Thyroid gland (tissue), 4 donors: ENCODE measurements at regions not wholly inside any gene's neighbourhood (a gene's known extent, or its start where the extent isn't known, plus 50 kb on each side); places are given as distances from the start of the nearest gene placed in this dataset.
"Not testable (repeated sequence)": the region's sequence is repeated elsewhere in the genome, so short reads cannot be mapped to it uniquely, and the experiment has no call there.

Source experiments
- DNase-seq, 2 donors: peaks; one replicate each; pipeline ENCODE4 v3.0.0-alpha.2; 2019
- H3K27ac ChIP-seq, 3 donors: fragments of 200-600 bp; sonication (generic); 1 replicate in 2 of 3; 2 replicates in 1 of 3; pipeline ENCODE4 v1.5.1; 2016 to 2019; ENCODE audit warnings: mild to moderate bottlenecking in 1 of 3, moderate library complexity in 1 of 3
- H3K27me3 ChIP-seq: fragments of 200-600 bp; sonication (generic); one replicate; pipeline ENCODE4 v1.5.1; 2019
- H3K36me3 ChIP-seq, 2 donors: fragments of 200-600 bp; sonication (generic); one replicate each; pipeline ENCODE4 v1.5.1; 2016 to 2019
- H3K4me1 ChIP-seq, 2 donors: fragments of 200-600 bp; sonication (generic); one replicate each; pipeline ENCODE4 v1.5.1; 2017 to 2019
- H3K4me3 ChIP-seq, 3 donors: fragments of 200-600 bp; sonication (generic); replicated peaks in 1 of 3; 1 replicate in 2 of 3; 2 replicates in 1 of 3; pipeline ENCODE4 v1.5.1; 2016; ENCODE audit warnings: mild to moderate bottlenecking in 1 of 3
- H3K9me3 ChIP-seq: fragments of 200-600 bp; sonication (generic); one replicate; pipeline ENCODE4 v1.5.1; 2017
- POLR2A ChIP-seq, 2 donors: fragments of 450-650 bp; IDR thresholded peaks; one replicate each; pipeline ENCODE4 v1.6.1; 2017; ENCODE audit warnings: antibody characterized with exemption in 2 of 2, mild to moderate bottlenecking in 2 of 2, moderate library complexity in 1 of 2
- WGBS, 2 donors: methylation state at CpG; one replicate each; pipeline ENCODE4 v1.1.5; 2017; 5-methylcytosine and 5-hydroxymethylcytosine counted together
- intact Hi-C: fragments of 100-400 bp; cut with DNase I; formaldehyde crosslinking; loops from one replicate; pipeline ENCODE4 v1.15.1; 2023
- TF ChIP-seq, protein P1 (sequence below), 6 experiments: fragments of 200-600 bp in 3 of 6; fragments of 450-650 bp in 3 of 6; sonication (generic) in 3 of 6; IDR thresholded peaks; one replicate each; pipeline ENCODE4 v1.5.1; 2016 to 2019; ENCODE audit warnings: antibody characterized with exemption in 6 of 6, mild to moderate bottlenecking in 2 of 6, inconsistent platforms in 1 of 6, moderate library complexity in 1 of 6

DNA sequence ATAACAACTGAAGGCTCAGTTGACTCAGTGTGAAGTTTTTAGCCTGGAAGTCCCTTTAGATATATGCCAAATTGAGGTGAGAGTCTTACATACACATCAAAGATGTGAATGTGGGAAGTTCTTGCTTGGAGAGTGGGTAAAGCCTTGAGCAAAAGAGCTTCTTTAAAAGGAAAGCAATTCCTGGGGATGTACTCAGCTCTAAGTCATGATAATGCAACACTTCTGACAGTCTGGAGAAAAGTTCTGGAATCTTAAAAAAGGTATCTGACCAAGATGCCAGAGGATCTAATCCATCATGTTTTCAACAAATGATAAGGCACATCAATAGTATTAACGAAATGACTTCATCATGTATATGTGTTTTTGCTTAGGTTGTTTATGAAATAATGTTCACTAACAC, 351.2 kb downstream of the CDH19 start:
- no peak for TF ChIP-seq POLR2A (IDR thresholded peaks at IDR 0.05)
- TF ChIP-seq, protein P1, sequence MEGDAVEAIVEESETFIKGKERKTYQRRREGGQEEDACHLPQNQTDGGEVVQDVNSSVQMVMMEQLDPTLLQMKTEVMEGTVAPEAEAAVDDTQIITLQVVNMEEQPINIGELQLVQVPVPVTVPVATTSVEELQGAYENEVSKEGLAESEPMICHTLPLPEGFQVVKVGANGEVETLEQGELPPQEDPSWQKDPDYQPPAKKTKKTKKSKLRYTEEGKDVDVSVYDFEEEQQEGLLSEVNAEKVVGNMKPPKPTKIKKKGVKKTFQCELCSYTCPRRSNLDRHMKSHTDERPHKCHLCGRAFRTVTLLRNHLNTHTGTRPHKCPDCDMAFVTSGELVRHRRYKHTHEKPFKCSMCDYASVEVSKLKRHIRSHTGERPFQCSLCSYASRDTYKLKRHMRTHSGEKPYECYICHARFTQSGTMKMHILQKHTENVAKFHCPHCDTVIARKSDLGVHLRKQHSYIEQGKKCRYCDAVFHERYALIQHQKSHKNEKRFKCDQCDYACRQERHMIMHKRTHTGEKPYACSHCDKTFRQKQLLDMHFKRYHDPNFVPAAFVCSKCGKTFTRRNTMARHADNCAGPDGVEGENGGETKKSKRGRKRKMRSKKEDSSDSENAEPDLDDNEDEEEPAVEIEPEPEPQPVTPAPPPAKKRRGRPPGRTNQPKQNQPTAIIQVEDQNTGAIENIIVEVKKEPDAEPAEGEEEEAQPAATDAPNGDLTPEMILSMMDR (IDR thresholded peaks at IDR 0.05) = no peak
- WGBS, 2 donors = 73 to 76% methylated on average over 1 of the region's 1 CpG

DNA sequence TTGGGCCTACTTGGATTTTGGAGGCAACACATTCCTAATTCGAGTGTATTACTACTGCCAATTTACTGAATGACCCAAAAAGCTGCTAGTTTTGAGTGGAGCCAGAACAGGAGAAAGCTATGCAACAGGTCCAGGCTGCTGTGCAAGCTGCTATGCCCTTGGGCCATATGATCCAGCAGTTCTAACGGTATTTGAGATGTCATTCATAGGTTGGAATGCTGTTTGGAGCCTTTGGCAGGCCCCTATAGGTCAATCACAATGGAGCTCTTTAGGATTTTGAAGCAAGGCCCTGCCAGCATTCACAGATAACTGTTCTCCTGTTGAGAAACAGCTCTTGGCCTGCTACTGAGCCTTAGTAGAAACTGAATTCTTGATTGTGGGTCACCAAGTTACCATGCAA, 368.7 kb downstream of the CDH19 start:
- H3K27me3 ChIP-seq = no peaks in the 10 kb centered on the region
- H3K36me3 ChIP-seq = no peaks in the 10 kb centered on the region
- no peak for TF ChIP-seq POLR2A (IDR thresholded peaks at IDR 0.05)
- TF ChIP-seq, protein P1 (IDR thresholded peaks at IDR 0.05) = no peak

More for the DNA sequence above, 351.2 kb downstream of the CDH19 start:
- Histone ChIP-seq H3K27ac (no peak overlapping the region), H3K9me3 (no peaks in the 10 kb centered on the region), H3K4me3 (no peak overlapping the region), H3K36me3 (no peaks in the 10 kb centered on the region), H3K27me3 (no peaks in the 10 kb centered on the region), H3K4me1 (no peaks in the 10 kb centered on the region)
- intact Hi-C loops = no loop called here
- no peak for DNase-seq

DNA sequence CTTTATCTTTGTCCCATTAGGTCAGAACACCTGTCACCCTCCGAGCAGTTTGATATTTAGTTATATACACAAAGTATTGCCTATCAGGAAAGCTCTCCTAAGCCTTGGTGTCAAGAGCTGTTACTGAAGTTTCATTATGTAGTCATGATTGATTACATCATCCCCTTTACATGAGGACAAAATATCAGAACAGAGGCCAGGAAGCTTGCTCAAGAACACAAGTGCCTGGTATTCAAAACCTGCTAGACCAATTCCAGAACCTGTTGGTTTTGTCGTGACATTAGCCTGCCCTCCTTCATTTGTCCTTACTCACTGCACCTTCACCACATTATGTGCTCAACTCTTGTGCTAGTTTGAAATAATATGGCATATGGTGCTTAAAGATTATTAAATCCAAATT, 377.1 kb downstream of the CDH19 start:
- Histone ChIP-seq H3K9me3 (no peaks in the 10 kb centered on the region), H3K4me1 (no peaks in the 10 kb centered on the region), H3K27ac (no peak overlapping the region), H3K4me3 (no peak overlapping the region), H3K36me3 (no peaks in the 10 kb centered on the region), H3K27me3 (no peaks in the 10 kb centered on the region)
- 58 to 82% methylated on average over 2 of the region's 2 CpGs for whole genome bisulfite sequencing, 2 donors
- DNase-seq = no peak
- TF ChIP-seq, protein P1 (IDR thresholded peaks at IDR 0.05) = no peak
- TF ChIP-seq POLR2A (IDR thresholded peaks at IDR 0.05) = no peak
- intact Hi-C loops = no loop called here

More for the DNA sequence above, 368.7 kb downstream of the CDH19 start:
- intact Hi-C loops = no loop called here
- 59 to 64% methylated on average over 2 of the region's 2 CpGs for WGBS, 2 donors
- DNase-seq = no peak
- H3K9me3 ChIP-seq = no peaks in the 10 kb centered on the region
- H3K4me3 ChIP-seq = no peak overlapping the region
- no peak overlapping the region for H3K27ac ChIP-seq
- H3K4me1 ChIP-seq = no peaks in the 10 kb centered on the region

DNA sequence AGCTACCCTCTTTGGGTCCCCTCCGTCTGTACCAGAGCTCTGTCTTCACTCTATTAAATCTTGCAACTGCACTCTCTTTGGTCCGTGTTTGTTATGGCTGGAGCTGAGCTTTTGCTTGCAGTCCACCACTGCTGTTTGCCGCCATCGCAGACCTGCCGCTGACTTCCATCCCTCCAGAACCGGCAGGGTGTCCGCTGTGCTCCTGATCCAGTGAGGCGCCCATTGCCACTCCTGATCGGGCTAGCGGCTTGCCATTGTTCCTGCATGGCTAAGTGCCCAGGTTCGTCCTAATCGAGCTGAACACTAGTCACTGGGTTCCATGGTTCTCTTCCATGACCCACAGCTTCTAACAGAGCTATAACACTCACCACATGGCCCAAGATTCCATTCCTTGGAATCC, 380.6 kb downstream of the CDH19 start:
- H3K4me1 ChIP-seq, H3K9me3 ChIP-seq, H3K27me3 ChIP-seq, intact Hi-C loops, H3K36me3 ChIP-seq, H3K4me3 ChIP-seq, H3K27ac ChIP-seq, DNase-seq: not testable (repeated sequence)
- 87 to 95% methylated on average over 8 to 12 of the region's 12 CpGs for WGBS, 2 donors

DNA sequence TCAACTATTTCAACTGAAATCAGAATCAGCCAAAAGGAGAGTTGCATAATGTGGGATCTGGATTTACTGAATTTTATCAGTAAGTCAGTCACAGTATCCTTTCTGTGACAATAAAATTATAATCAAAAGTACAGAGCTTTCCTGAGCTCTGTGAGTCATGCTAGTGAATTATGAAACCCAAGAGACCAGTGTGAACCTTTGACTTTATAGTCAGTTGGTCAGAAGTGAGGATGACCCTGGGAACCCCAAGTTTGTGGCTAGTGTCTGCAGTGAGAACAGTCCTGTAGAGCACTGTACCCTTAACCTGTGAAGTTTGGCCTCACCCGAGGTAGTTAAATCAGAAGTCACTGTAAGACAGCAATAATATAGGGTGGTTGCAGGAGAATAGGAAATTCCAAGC, 381.7 kb downstream of the CDH19 start:
- TF ChIP-seq POLR2A (IDR thresholded peaks at IDR 0.05) = no peak
- TF ChIP-seq, protein P1 (IDR thresholded peaks at IDR 0.05) = no peak
- Histone ChIP-seq H3K36me3 (no peaks in the 10 kb centered on the region), H3K27me3 (no peaks in the 10 kb centered on the region), H3K4me3 (no peak overlapping the region), H3K4me1 (no peaks in the 10 kb centered on the region), H3K27ac (no peak overlapping the region), H3K9me3 (no peaks in the 10 kb centered on the region)
- intact Hi-C loops = no loop called here
- 78 to 93% methylated on average over 1 of the region's 1 CpG for WGBS, 2 donors
- DNase-seq = no peak

DNA sequence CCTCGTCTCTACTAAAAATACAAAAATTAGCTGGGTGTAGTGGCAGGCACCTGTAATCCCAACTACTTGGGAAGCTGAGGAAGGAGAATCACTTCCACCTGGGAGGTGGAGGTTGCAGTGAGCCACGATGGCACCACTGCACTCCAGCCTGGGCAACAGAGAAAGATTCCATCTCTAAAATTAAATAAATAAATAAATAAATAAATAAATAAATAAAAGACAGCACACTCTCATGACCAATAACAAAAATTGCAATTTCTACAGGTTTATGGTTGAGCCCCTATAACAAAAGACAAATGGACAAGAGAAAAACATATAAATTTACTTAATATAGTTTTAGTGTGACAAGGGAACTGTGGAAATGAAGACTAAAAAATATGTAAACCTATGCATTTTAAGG, 384.1 kb downstream of the CDH19 start:
- H3K27me3 ChIP-seq = no peaks in the 10 kb centered on the region
- intact Hi-C loops = no loop called here
- no peaks in the 10 kb centered on the region for H3K36me3 ChIP-seq
- no peak overlapping the region for H3K27ac ChIP-seq
- TF ChIP-seq, protein P1 (IDR thresholded peaks at IDR 0.05) = no peak
- no peak for TF ChIP-seq POLR2A (IDR thresholded peaks at IDR 0.05)
- no peak overlapping the region for H3K4me3 ChIP-seq
- DNase-seq = no peak
- H3K9me3 ChIP-seq = no peaks in the 10 kb centered on the region
- H3K4me1 ChIP-seq = no peaks in the 10 kb centered on the region
- 87 to 88% methylated on average over 2 of the region's 2 CpGs for WGBS, 2 donors
